GM18511 (cell line): ENCODE measurements at regions not wholly inside any gene's neighbourhood (a gene's known extent, or its start where the extent isn't known, plus 50 kb on each side); places are given as distances from the start of the nearest gene placed in this dataset.
A peak's percentile ranks its signal among the peaks of the same experiment; 100 is the strongest.
"Not testable (repeated sequence)": the region's sequence is repeated elsewhere in the genome, so short reads cannot be mapped to it uniquely, and the experiment has no call there.

ENCODE experiments used
- ATAC-seq: cut with Tn5 transposase; IDR thresholded peaks from one replicate; pipeline ENCODE4 v1.9.1; 2021; ENCODE audit warnings: mild to moderate bottlenecking, moderate library complexity; ENCODE audit not compliant: unreplicated experiment

- peak; percentile 4 for ATAC-seq
These were observed 325.6 kb downstream of the NR4A2 start for GRCh38 chr2:156006721-156007618.

GRCh38 chr2:156005999-156006712 lies 326.4 kb downstream of the NR4A2 start:
- peak; percentile 40 for ATAC-seq

- ATAC-seq: no peak
These were observed 327.0 kb downstream of the NR4A2 start for GRCh38 chr2:156005531-156005930.

- ATAC-seq: no peak
These were observed 328.1 kb downstream of the NR4A2 start for GRCh38 chr2:156004459-156004858.

GRCh38 chr2:156003780-156004179 lies 328.7 kb downstream of the NR4A2 start:
- no peak for ATAC-seq

- no peak for ATAC-seq
These were observed 330.7 kb downstream of the NR4A2 start for GRCh38 chr2:156001851-156002250.

- ATAC-seq: no peak
These were observed 335.0 kb downstream of the NR4A2 start for GRCh38 chr2:155997538-155997937.

- no peak for ATAC-seq
These were observed 338.2 kb downstream of the NR4A2 start for GRCh38 chr2:155994315-155994714.

GRCh38 chr2:155983845-155984244 lies 348.7 kb downstream of the NR4A2 start:
- ATAC-seq: no peak

- ATAC-seq: no peak
These were observed 350.4 kb downstream of the NR4A2 start for GRCh38 chr2:155982135-155982534.

- peak; percentile 66 for ATAC-seq
These were observed 351.5 kb downstream of the NR4A2 start for GRCh38 chr2:155980941-155981560.

GRCh38 chr2:155975734-155976133 lies 356.8 kb downstream of the NR4A2 start:
- no peak for ATAC-seq

- no peak for ATAC-seq
These were observed 359.6 kb downstream of the NR4A2 start for GRCh38 chr2:155972916-155973315.

- ATAC-seq: not testable (repeated sequence)
These were observed 366.5 kb downstream of the NR4A2 start for GRCh38 chr2:155966064-155966471.

GRCh38 chr2:155965415-155966063 lies 367.0 kb downstream of the NR4A2 start:
- no peak for ATAC-seq

GRCh38 chr2:155961641-155962040 lies 370.9 kb downstream of the NR4A2 start:
- ATAC-seq: no peak

- ATAC-seq: no peak
These were observed 373.7 kb downstream of the NR4A2 start for GRCh38 chr2:155958834-155959233.

- ATAC-seq: no peak
These were observed 385.5 kb downstream of the NR4A2 start for GRCh38 chr2:155947069-155947468.

GRCh38 chr2:155944218-155944617 lies 388.3 kb downstream of the NR4A2 start:
- ATAC-seq: no peak

- ATAC-seq: no peak
These were observed 402.2 kb downstream of the NR4A2 start for GRCh38 chr2:155930312-155930711.

GRCh38 chr2:155917380-155917779 lies 415.1 kb downstream of the NR4A2 start:
- ATAC-seq: no peak
